ENCODE measurements at regions not wholly inside any gene's neighbourhood (a gene's known extent, or its start where the extent isn't known, plus 50 kb on each side); places are given as distances from the start of the nearest gene placed in this dataset.

DNA sequence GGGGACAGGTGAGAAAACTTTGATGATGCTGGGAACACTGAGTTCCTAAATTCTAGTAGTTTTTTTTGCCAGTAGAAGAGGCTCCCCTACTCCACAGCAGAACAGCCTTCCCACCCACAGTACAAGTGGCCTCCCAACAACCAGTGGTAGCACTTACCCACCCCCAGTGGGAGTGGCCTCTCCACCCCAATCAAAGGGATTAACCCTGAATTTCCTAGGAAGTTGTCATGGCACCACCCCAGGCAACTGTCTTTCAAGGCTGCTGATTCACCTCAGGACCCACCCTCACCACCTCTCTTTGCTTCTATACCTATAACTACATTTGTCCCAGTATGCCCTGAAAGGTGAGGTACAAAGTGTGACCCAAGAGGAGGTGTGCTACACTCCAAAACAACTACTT is 81.4 kb upstream of the PRDX6 start:
- no peak for TF ChIP-seq TAF1 (IDR thresholded peaks at IDR 0.05; ENCODE audit: low read depth)
- no peak for TF ChIP-seq EP300 (IDR thresholded peaks at IDR 0.05; ENCODE audit: borderline replicate concordance)

DNA sequence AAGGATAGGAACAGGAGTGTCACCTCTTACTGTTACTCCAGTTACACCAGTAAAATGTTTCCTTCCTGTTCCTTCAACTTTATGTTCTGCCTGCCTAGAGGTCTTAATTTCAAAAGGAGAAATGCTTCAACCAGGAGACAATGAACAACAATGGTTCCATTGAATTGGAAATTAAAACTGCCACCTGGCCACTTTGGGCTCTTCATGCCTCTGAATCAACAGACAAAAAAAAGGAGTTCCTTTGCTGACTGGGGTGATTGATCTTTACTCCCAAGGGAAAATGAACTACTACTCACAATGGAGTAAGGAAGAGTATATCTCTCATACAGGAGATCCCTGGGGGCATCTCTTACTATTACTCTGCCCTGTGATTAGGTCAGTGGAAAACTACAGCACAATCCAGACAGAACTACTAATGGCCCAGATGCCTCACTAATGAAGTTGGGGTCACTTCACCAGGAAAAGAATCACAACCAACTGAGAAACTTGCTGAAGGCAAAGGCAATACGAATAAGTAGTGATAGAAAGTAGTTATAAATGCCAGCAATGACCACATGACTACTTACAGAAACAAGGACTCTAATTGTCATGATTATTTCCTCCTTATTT is 76.6 kb upstream of the PRDX6 start:
- TF ChIP-seq CEBPB (IDR thresholded peaks at IDR 0.05) = no peak
- no peak for TF ChIP-seq TAF1 (IDR thresholded peaks at IDR 0.05; ENCODE audit: low read depth)
- no peak for TF ChIP-seq EP300 (IDR thresholded peaks at IDR 0.05; ENCODE audit: borderline replicate concordance)
- TF ChIP-seq RAD21 (IDR thresholded peaks at IDR 0.05; ENCODE audit: low read depth) = no peak
- TF ChIP-seq NFIC (IDR thresholded peaks at IDR 0.05) = no peak
- TF ChIP-seq ZBTB7A (IDR thresholded peaks at IDR 0.05; ENCODE audit: low read depth) = no peak
- TF ChIP-seq, protein P1, sequence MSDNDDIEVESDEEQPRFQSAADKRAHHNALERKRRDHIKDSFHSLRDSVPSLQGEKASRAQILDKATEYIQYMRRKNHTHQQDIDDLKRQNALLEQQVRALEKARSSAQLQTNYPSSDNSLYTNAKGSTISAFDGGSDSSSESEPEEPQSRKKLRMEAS (IDR thresholded peaks at IDR 0.05) = no peak

DNA sequence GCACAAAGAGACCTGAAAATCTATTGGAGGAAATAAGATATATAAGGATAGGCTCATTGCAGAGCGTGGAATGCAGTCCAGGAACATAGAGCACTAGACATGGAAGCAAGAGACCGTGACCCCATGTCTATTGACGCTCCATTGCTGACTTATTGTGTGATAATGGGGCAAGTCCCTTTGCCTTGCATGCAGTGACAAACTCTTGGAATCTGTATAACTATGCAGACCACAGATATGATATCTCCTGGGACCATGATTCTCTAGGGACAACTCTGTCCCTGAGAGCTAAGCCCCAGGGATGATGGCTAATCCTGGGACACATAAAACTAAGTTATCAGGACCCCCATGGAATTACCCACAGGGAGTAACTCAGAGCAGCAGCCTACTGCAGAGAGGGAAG is 73.1 kb upstream of the PRDX6 start:
- TF ChIP-seq, protein P1 (IDR thresholded peaks at IDR 0.05) = no peak
- TF ChIP-seq TCF12 (IDR thresholded peaks at IDR 0.05; ENCODE audit: low read depth) (no peak), EP300 (IDR thresholded peaks at IDR 0.05; ENCODE audit: borderline replicate concordance) (no peak), NFIC (IDR thresholded peaks at IDR 0.05) (no peak), CREB1 (IDR thresholded peaks at IDR 0.05; ENCODE audit: low read depth) (no peak), RAD21 (IDR thresholded peaks at IDR 0.05; ENCODE audit: low read depth) (no peak), YY1 (IDR thresholded peaks at IDR 0.05; ENCODE audit: low read depth) (no peak), CEBPB (IDR thresholded peaks at IDR 0.05) (no peak), FOXM1 (IDR thresholded peaks at IDR 0.05; ENCODE audit: borderline replicate concordance, low read depth) (no peak), EGR1 (IDR thresholded peaks at IDR 0.05) (no peak), ZBTB7A (IDR thresholded peaks at IDR 0.05; ENCODE audit: low read depth) (no peak)
- TF ChIP-seq, protein P2, sequence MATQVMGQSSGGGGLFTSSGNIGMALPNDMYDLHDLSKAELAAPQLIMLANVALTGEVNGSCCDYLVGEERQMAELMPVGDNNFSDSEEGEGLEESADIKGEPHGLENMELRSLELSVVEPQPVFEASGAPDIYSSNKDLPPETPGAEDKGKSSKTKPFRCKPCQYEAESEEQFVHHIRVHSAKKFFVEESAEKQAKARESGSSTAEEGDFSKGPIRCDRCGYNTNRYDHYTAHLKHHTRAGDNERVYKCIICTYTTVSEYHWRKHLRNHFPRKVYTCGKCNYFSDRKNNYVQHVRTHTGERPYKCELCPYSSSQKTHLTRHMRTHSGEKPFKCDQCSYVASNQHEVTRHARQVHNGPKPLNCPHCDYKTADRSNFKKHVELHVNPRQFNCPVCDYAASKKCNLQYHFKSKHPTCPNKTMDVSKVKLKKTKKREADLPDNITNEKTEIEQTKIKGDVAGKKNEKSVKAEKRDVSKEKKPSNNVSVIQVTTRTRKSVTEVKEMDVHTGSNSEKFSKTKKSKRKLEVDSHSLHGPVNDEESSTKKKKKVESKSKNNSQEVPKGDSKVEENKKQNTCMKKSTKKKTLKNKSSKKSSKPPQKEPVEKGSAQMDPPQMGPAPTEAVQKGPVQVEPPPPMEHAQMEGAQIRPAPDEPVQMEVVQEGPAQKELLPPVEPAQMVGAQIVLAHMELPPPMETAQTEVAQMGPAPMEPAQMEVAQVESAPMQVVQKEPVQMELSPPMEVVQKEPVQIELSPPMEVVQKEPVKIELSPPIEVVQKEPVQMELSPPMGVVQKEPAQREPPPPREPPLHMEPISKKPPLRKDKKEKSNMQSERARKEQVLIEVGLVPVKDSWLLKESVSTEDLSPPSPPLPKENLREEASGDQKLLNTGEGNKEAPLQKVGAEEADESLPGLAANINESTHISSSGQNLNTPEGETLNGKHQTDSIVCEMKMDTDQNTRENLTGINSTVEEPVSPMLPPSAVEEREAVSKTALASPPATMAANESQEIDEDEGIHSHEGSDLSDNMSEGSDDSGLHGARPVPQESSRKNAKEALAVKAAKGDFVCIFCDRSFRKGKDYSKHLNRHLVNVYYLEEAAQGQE (IDR thresholded peaks at IDR 0.05; ENCODE audit: low read depth) = no peak
- TF ChIP-seq, protein P3, sequence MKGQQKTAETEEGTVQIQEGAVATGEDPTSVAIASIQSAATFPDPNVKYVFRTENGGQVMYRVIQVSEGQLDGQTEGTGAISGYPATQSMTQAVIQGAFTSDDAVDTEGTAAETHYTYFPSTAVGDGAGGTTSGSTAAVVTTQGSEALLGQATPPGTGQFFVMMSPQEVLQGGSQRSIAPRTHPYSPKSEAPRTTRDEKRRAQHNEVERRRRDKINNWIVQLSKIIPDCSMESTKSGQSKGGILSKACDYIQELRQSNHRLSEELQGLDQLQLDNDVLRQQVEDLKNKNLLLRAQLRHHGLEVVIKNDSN (IDR thresholded peaks at IDR 0.05) = no peak

DNA sequence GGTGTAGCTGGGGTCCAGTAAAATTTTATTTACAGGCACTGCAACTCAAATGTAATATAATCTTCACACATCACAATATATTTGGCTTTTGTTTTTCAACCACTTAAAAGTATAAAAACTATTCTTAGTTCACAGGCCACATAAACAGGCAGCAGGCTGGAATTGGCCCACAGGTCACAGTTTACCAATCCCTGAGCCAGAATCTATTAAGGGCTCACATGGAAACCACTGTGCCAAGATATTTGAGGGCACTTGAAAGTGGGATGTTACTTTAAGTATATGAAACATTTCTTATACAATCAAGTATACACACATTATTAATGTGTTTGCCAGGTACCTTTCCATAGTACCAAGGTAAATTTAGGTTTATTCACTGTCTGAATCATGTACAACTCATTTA is 71.9 kb upstream of the PRDX6 start:
- TF ChIP-seq, protein P3 (IDR thresholded peaks at IDR 0.05) = no peak
- TF ChIP-seq EP300 (IDR thresholded peaks at IDR 0.05; ENCODE audit: borderline replicate concordance) = no peak
- TF ChIP-seq ZBTB7A (IDR thresholded peaks at IDR 0.05; ENCODE audit: low read depth) = no peak
- TF ChIP-seq YY1 (IDR thresholded peaks at IDR 0.05; ENCODE audit: low read depth) = no peak
- TF ChIP-seq RAD21 (IDR thresholded peaks at IDR 0.05; ENCODE audit: low read depth) = no peak
- TF ChIP-seq TEAD4 (IDR thresholded peaks at IDR 0.05) = no peak
- TF ChIP-seq NFIC (IDR thresholded peaks at IDR 0.05) = no peak
- TF ChIP-seq, protein P2 (IDR thresholded peaks at IDR 0.05; ENCODE audit: low read depth) = no peak
- no peak for TF ChIP-seq EGR1 (IDR thresholded peaks at IDR 0.05)
- TF ChIP-seq, protein P1 (IDR thresholded peaks at IDR 0.05) = no peak
- no peak for TF ChIP-seq FOXM1 (IDR thresholded peaks at IDR 0.05; ENCODE audit: borderline replicate concordance, low read depth)
- no peak for TF ChIP-seq TAF1 (IDR thresholded peaks at IDR 0.05; ENCODE audit: low read depth)
- TF ChIP-seq CEBPB (IDR thresholded peaks at IDR 0.05) = no peak
- no peak for TF ChIP-seq CREB1 (IDR thresholded peaks at IDR 0.05; ENCODE audit: low read depth)
- TF ChIP-seq TCF12 (IDR thresholded peaks at IDR 0.05; ENCODE audit: low read depth) = no peak

DNA sequence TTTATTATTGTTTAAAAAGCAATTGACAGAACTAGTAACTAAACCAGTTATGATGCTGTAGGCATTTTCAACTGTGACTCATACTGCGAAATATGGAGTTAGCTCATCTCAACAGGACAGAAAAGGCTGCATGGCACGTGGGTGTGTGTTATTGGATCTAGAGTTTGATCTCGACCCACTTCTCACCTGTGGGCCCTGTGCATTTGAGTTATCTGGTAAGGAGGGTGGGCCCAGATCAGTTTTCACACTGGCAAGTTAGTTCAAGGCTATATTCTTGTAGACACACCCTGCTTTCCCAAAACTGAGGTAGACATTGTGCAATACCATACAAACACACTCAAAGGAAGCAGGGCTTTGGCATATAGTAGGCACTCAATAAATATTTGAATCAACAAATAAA is 71.3 kb upstream of the PRDX6 start:
- peak; percentile 60; the same call in 1 of the 2 replicates for TF ChIP-seq CEBPB (IDR thresholded peaks at IDR 0.05)
- TF ChIP-seq, protein P3 (IDR thresholded peaks at IDR 0.05) = no peak
- no peak for TF ChIP-seq YY1 (IDR thresholded peaks at IDR 0.05; ENCODE audit: low read depth)

DNA sequence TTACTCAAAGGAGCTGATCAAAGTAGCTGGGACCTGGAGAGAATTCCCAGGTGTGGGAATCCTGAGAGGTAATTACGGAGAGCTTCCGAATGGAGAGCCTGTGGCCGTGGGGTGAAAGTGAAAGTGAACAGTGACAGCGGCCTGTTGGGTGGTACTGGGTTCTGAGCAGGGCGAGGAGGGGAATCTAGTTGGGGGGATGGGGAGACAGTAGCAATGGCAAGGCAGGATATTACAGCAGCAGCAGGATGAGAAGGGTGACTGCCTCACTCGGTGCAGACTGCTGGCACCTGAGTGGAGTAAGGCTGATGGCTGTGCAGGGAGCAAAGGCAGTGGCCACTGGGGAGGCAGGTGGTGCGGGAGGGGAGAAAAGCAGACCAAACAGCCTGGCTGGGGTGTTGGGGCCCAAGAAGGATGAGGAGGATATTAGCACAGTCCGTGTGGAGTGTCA is 70.3 kb upstream of the PRDX6 start:
- no peak for TF ChIP-seq TAF1 (IDR thresholded peaks at IDR 0.05; ENCODE audit: low read depth)
- TF ChIP-seq, protein P2 (IDR thresholded peaks at IDR 0.05; ENCODE audit: low read depth) = no peak
- no peak for TF ChIP-seq CEBPB (IDR thresholded peaks at IDR 0.05)
- no peak for TF ChIP-seq TEAD4 (IDR thresholded peaks at IDR 0.05)
- no peak for TF ChIP-seq CREB1 (IDR thresholded peaks at IDR 0.05; ENCODE audit: low read depth)

Measured in Ishikawa (cell line).